Activated naive CD4-positive, alpha-beta T cell (primary cell): ENCODE measurements at regions not wholly inside any gene's neighbourhood (a gene's known extent, or its start where the extent isn't known, plus 50 kb on each side); places are given as distances from the start of the nearest gene placed in this dataset.
"Not testable (repeated sequence)": the region's sequence is repeated elsewhere in the genome, so short reads cannot be mapped to it uniquely, and the experiment has no call there.

Source experiments
- DNase-seq, 4 experiments: peaks; one replicate each; lab custom pipeline; 2025; lab: John Stamatoyannopoulos, UW

- DNase-seq: no peak
These were observed 1165.3 kb downstream of the TAF11L14 start for GRCh38 chr5:18799482-18800128.

DNA sequence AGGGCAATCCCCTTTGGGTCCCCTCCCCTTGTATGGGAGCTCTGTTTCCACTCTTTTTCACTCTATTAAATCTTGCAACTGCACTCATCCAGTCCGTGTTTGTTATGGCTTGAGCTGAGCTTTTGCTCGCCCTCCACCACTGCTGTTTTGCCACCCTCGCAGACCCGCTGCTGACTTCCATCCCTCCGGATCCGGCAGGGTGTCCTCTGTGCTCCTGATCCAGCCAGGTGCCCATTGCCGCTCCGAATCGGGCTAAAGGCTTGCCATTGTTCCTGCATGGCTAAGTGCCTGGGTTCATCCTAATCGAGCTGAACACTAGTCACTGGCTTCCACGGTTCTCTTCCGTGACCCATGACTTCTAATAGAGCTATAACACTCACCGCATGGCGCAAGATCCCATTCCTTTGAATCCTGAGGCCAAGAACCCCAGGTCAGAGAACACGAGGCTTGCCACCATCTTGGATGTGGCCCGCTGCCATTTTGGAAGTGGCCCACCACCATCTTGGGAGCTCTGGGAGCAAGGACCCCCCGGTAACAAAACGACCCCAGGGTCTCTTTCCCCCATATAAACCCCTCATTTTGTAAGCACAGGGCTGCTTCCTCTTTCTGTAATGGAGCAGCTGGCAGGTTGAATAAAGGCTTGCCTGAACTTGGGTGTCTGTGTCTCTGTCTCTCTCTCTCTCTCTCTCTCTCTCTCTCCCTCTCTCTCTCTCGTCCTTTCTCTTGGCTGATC, 1166.2 kb downstream of the TAF11L14 start:
- no peak for DNase-seq

DNA sequence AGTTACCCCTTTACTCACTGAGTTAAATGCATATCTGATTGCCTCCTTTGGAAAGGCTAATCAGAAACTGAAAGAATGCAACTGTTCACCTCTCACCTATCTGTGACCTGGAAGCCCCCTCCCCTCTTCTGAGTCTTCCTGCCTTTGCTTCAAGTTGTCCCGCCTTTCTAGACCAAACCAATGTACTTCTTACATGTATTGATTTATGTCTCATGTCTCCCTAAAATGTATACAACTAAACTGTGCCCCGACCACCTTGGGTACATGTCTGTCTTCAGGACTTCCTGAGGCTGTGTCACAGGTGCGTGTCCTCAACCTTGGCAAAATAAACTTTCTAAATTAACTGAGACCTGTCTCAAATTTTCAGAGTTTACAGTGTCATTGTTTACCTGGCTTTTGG, 1167.2 kb downstream of the TAF11L14 start:
- DNase-seq: not testable (repeated sequence)

- DNase-seq: no peak
These were observed 1168.1 kb downstream of the TAF11L14 start for GRCh38 chr5:18802336-18802735.

- no peak for DNase-seq
These were observed 1171.1 kb downstream of the TAF11L14 start for GRCh38 chr5:18805376-18805775.

GRCh38 chr5:18807256-18808149, 1173.2 kb downstream of the TAF11L14 start:
- DNase-seq: no peak

- DNase-seq: no peak
These were observed 1176.3 kb downstream of the CDH18 start for GRCh38 chr5:18811661-18812060.

- no peak for DNase-seq
These were observed 1159.6 kb downstream of the CDH18 start for GRCh38 chr5:18828351-18828750.

GRCh38 chr5:18829539-18829938, 1158.5 kb downstream of the CDH18 start:
- DNase-seq: no peak

GRCh38 chr5:18850216-18850615, 1137.8 kb downstream of the CDH18 start:
- no peak for DNase-seq

DNA sequence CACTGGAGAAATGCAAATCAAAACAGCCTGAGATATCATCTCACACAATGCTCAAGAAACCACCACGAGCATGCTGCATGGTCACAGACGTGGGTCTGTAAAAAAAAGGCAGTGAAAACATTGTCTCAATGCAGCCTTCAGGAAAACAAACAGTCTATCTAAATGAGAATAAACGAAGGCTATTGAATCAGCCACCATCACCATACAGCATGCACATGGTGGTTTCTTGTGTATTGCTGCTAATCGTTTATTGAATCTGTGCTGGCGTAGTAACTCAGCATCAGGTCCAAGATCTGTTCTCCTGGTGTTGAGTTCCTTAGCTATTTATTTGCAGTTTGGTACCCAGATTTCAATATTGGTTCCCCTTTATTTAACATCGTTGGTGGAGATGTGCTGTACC, 1115.0 kb downstream of the CDH18 start:
- no peak for DNase-seq

DNA sequence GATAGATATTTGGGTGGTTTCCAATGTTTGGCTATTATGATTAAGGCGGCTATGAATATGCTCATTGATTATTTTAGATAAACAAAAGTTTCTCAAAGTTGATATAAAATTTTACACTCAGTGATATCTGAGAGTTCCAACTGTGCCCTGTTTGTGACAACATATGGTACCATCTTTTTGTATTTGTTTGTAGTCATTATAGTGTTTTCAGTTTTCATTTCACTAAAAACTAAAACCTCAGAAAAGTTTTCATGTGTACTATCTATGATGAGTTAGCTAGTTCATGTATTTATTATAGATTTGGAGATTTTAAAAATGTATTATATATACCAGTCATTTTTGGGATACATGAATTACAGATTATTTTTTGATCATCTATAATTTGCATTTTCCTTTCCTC, 1111.4 kb downstream of the CDH18 start:
- no peak for DNase-seq

GRCh38 chr5:18881615-18882014, 1106.4 kb downstream of the CDH18 start:
- no peak for DNase-seq

- DNase-seq: no peak
These were observed 1105.8 kb downstream of the CDH18 start for GRCh38 chr5:18882154-18882553.

GRCh38 chr5:18888821-18889220, 1099.2 kb downstream of the CDH18 start:
- no peak for DNase-seq

- no peak for DNase-seq
These were observed 1087.4 kb downstream of the CDH18 start for GRCh38 chr5:18900644-18901043.

DNA sequence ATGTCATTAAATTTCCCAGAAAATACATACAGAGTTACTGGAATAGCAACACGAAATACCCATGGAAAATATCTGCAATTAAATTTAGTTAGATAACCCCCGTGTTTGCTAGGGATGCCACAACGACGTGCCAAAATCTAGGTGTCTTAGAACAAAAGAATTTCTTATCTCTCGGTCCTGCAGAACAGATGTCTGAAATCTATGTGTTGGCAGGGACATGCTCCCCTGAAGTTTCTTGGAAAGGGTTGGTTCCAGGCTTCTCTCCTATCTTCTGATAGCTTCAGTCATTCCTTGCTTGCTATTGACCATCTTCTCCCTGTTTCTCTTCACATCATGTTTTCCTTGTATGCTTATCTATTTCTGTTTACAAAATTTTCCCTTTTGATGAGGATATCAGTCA, 1067.0 kb downstream of the CDH18 start:
- no peak for DNase-seq

GRCh38 chr5:18932081-18932480, 1055.9 kb downstream of the CDH18 start:
- no peak for DNase-seq

DNA sequence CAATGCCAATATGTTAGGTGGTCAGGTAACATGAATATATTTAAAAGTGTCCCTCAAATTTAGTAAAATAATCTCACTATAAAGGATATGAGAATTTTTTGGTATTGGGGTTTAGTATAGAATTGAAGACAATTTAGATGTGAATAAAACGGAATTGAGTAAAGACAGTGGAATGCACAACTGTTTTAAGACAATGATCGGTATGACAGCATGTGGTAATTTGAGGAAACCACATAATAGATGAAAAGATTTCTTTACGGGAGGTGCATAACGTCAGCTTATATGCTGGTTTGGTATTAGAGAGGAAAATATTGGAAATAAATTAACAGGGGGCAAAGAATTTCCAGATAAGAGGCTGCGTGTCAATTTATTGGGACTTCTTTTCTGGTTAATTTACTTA, 1043.2 kb downstream of the CDH18 start:
- no peak for DNase-seq

DNA sequence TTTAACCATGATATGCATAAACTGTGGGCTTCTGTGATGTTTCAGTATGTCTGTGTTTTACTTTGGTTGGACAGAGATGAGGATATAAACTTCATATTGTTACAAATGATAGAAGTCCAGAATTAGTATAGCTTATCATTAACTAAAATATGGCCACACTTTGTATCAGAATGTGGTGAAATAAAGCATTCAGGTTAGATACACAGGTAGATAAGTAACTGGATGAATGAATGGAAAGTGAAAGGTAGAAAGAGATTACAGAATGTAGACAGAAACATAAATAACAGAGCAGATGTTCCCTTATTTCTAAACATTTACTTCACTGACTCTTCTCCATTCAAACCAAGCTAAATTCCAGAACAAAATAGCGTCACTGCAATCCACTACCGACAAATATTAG, 1033.8 kb downstream of the CDH18 start:
- no peak for DNase-seq

- no peak for DNase-seq
These were observed 1028.5 kb downstream of the CDH18 start for GRCh38 chr5:18959535-18959934.

GRCh38 chr5:18961234-18961633, 1026.8 kb downstream of the CDH18 start:
- DNase-seq: no peak

DNA sequence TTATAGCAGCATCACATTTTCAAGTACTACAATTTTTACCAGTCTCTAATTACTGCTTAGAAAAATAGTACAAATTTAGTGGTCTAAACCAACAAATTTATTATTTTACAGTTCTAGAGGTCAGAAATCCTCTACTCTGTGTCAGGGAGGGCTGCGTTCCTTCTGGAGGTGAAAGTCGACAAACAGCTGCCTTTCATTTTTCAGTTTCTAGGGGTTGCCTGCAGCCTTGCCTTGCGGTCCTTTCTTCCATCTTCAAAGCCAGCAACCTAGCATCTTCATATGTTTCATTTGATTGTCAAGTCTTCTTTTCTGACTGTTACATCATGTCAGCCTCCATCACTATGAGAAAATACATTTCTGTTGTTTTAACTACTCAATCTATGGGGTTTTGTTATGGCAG, 1022.1 kb downstream of the CDH18 start:
- DNase-seq: no peak
